GM18951 (cell line): ENCODE measurements at regions not wholly inside any gene's neighbourhood (a gene's known extent, or its start where the extent isn't known, plus 50 kb on each side); places are given as distances from the start of the nearest gene placed in this dataset.

Source experiments
- POLR2A ChIP-seq: IDR thresholded peaks from 4 replicates; pipeline ENCODE4 v1.6.1; 2011; ENCODE audit warnings: mild to moderate bottlenecking; ENCODE audit not compliant: insufficient read length, insufficient read depth; ENCODE audit errors: extremely low read depth
- in situ Hi-C: fragments of 300-500 bp; cut with MboI; formaldehyde crosslinking; loops from one replicate; pipeline ENCODE4 v1.12.0; 2022; ENCODE audit warnings: low sequenced_read_pairs, mixed read lengths, inconsistent platforms; ENCODE audit not compliant: unreplicated experiment

DNA sequence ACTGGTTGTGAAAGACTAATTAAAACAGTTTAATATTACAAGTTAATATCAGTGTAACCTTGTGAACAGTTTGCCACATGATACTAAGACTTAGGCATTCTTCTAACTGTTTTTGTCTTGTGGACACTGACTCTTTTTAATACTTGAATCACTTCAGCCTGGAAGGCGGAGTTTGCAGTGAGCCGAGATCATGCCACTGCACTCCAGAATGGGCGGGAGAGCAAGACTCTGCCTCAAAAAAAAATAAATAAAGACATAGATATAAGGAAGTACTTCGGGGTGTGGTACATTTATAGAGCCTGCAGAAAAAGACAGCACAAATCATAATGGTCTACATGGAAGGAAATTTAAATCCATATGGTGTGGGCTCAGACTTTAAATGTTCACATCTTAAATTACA lies 300.4 kb upstream of the NETO1 start:
- TF ChIP-seq POLR2A = no peak
- in situ Hi-C loops = no loop called here

DNA sequence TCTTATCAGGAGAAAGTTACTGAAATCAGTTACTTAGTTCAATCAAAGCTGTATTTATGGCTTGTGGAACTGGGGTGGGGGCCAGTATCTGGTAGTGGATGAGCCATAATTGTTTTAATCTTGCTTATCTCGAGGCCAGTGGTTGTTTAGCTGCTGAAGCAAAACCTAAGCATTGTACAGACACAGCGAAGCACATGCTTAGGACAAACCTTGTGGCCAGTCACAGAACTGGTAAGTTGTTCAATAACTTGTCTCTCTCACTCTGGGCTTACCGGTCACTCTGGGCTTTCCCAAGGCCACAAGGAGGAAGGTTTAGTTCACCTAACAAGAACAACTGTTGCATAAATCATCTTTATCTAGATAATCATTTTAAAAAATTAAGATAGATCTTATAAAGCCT lies 296.6 kb upstream of the NETO1 start:
- in situ Hi-C loops = no loop called here
- TF ChIP-seq POLR2A = no peak

DNA sequence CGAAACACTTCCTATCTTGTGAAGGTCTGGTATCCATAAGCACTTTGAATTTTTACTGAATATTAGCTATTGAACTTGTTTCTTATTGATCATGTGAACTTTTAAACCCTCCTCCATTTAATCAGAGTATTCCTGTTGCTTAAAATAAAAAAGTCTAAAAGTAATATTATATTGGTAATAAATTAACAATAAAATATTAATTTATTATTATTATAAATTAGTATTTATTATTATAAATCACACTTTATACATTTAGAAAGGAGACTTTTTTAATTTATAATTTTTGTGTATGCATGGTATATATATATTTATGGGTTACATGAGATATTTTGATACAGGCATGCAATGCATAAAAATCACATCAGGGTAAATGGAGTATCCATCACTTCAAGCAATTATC lies 295.4 kb upstream of the NETO1 start:
- no peak for TF ChIP-seq POLR2A
- in situ Hi-C loops = no loop called here

DNA sequence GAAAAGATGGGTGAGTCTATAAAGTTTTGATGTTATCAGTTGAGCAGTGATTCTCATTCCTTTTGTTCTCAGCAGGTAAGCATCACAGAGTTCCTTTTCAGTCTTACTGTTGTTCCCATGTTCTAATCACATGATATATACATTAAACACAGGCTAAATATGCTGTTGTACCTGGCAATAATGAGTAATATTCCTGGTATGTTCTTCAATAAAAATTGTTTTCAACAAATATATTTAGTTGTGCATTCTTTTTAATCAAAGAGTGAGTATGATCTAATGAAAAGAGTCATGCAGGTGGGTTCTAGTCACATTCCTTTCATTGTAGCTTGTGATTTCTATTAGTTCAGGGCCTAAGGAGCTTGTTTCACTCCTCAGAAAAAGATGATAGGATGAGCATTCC lies 288.3 kb upstream of the NETO1 start:
- TF ChIP-seq POLR2A = no peak
- in situ Hi-C loops = no loop called here

DNA sequence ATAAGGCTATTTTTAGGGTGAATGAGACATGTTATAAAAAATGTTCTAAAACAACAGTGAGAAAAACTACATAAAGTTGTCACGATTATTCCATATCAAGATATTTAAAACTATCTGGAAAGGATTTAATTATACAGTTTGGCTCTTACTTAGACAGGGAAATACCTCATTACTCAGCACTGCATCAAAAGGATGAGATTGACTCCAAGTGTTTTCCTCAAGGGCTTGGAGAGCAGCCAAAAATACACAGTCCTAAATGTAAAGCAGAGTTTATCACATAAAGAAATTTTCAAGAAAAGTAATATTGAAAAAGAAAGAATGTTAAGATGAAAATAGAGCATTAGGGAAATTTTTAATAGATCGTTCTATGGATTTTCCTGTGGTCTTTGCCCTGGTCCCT lies 285.5 kb upstream of the NETO1 start:
- no peak for TF ChIP-seq POLR2A
- in situ Hi-C loops = no loop called here

DNA sequence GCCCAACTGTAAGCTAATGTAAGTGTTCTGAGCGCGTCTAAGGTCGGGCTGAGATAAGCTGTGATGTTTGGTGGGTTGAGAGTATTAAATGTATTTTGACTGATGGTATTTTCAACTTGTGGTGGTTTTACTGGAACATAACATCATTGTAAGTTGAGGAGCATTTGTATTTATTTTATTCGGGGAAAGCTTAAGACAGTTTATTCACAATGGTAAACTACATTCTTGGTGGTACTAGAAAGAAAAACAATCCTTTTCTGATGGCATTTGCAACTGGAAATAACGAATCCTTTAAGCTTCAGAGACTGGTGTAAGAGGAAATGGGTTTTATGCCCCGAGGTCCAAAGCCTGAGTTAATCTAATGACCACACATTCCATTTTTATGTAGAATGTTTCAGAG lies 283.3 kb upstream of the NETO1 start:
- in situ Hi-C loops = no loop called here

DNA sequence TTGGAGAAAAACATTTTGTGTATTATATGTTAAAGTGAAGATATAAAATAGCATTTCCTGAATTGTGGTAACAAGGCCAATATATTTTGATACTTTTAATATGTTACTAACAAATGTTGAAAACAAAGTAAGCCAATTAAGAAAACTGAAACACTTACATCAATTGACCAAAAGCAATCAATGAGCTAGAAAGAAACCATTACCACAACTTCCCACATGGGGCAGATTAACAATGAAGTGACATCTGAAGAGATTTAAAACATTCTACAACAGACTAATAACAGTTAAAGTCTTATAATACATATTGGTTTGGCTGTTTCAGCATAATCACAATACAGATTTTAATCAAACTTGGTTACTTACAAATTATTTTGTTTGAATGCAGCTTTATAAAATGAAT lies 282.4 kb upstream of the NETO1 start:
- in situ Hi-C loops = no loop called here
- no peak for TF ChIP-seq POLR2A

More for the DNA sequence above, 283.3 kb upstream of the NETO1 start:
- no peak for TF ChIP-seq POLR2A

DNA sequence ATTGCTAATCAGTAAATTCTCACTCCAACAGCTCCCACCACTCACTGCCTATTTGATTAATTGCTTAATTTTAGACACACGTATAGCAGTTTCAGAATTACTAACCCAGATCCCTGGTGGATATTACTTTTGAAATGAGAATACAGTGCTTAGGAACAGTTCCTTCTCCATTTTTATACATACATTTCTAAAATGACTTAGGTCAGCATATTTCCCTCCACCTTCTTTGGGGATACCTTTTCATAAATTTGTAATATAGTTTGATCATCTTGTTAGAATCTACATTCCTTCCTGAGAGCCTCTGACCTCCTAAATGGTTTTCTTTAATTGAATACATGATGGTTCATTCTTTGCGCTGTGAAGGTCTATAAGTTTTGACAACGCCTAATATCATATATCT lies 279.8 kb upstream of the NETO1 start:
- TF ChIP-seq POLR2A = no peak
- in situ Hi-C loops = no loop called here

DNA sequence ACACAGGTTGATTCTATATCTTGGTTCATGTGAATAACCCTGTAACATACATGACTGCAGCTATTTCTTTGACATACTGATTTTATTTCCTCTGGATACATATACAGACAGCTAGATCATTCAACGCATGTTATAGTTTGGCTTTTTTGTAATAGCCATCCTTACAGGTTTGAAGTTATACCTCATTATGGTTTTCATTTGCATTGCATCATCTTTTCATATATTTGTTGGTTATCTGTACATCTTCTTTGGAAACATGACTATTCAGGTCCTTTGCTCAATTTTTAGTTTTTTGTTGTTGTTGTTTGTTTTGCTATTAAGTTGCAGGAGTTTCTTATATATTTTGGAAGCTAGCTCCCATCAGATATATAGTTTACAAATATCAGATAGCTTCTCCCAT lies 276.2 kb upstream of the NETO1 start:
- in situ Hi-C loops = no loop called here
- no peak for TF ChIP-seq POLR2A

DNA sequence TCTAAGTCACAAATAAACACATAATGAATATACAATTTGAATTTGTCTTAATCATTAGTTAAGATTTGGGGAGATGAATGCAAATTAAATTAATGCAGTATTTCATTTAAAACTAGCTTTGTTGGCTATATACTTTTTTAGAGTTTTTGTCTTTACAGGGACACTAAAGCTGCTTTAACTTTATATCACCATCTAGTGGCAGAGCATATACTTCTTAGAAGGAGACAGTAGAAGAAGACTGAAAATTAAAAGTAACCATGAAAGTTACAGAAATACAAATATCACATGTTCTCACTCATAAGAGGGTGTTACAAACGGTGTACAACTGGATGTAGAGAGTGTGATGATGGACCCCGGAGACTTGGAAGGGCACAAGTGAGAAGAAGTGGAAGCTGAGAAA lies 268.3 kb upstream of the NETO1 start:
- no peak for TF ChIP-seq POLR2A
- in situ Hi-C loops = no loop called here

DNA sequence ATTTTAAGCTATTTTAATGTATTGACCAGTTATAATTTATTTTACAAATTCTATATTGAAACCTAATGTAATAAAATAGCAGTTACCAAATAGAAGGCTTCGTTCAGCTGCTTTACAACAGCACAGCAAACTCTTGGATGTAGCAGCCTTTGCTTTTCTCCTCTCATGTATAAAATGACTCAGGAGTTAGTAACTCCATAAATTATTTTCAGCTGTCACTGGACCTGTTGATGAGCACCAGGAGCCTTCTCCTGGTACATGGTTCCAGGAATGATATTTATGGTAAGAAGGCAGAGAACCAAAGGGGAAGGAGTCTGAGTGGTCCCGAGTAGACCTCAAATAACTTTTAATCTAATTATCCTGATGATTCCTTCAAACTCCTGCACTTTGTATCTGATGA lies 256.4 kb upstream of the NETO1 start:
- in situ Hi-C loops = no loop called here
- no peak for TF ChIP-seq POLR2A

DNA sequence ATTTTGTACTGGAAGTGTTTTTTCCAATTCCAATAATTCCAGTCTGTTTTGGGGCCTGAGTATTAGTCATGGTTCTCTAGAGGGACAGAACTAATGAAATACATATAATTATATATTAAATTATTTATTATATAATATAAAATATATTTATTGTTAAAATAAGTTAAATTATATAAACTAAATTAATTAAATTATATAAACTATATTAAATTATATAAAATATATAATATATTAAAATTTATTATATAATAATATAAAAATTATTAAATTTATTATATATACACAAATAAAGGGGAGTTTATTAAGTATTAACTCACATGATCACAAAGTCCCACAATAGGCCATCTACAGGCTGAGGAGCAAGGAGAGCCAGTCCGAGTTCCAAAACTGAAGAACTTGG lies 253.4 kb upstream of the NETO1 start:
- TF ChIP-seq POLR2A = no peak
- in situ Hi-C loops = no loop called here

DNA sequence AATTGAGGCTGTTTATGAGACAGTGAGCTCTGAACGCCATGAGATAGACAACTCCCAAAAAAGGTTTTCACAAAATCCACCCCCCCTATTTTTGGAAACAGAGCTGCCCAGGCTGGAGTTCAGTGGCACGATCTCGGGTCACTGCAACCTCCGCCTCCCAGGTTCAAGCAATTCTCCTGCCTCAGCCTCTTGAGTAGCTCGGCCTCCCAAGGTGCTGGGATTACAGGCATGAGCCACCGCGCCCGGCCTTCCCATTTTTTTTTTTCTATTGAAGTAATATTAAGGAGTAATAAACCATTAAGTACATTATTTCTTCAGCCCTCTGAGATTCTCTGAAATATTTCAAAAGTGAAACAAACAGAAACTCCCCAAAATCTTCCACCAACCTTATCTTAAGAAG lies 252.8 kb upstream of the NETO1 start:
- no peak for TF ChIP-seq POLR2A
- in situ Hi-C loops = no loop called here

DNA sequence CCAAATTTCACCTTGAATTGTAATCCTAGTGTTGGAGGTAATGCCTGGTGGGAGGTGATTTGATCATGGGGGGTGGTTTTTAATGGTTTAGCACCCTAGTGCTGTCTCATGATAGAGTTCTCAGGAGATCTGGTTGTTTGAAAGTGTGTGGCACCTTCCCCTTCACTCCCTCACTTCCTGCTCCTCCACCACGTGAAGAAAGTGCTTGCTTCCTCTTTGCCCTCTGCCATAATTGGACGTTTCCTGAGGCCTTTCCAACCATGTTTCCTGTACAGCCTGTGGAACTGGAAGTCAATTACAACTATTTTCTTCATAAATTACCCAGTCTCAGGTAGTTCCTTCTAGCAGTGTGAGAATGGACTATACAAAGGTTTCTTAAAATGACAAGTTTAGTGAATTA lies 251.8 kb upstream of the NETO1 start:
- in situ Hi-C loops = no loop called here
- no peak for TF ChIP-seq POLR2A

DNA sequence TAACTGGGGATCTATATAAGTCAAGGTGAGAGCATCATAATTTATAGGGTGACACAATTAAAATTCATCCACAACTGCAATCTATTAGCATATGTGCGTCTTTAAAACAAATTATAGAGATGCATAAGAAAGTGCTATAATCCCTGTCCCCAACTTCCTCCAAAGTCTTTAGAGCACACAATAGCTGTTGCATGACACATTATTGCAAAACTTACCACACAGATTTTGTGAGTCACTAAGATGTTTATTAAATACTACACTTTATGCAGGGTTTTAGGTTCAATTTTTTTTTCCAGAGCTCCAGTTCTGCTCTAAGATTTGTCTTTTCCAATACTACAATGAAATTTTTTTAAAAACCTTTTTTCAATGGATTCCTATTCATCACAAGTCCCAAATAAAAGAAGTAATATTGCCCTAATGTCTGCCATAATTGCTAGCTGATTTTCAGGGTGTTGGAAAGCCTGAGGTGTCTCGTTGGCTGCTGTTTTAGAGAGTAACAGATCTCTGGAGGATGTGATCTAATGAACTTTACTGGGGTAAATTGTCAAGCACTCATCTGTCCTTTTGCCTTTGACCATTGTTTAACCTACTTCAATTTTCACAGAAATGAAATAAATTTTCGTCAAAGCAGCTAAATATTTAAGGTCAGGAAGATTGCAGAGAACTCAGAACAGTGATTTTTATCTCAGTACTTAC lies 250.5 kb upstream of the NETO1 start:
- no peak for TF ChIP-seq POLR2A
- in situ Hi-C loops = no loop called here
